ENCODE measurements at regions not wholly inside any gene's neighbourhood (a gene's known extent, or its start where the extent isn't known, plus 50 kb on each side); places are given as distances from the start of the nearest gene placed in this dataset.
"Not testable (repeated sequence)": the region's sequence is repeated elsewhere in the genome, so short reads cannot be mapped to it uniquely, and the experiment has no call there.

GRCh38 chr13:76285463-76285862 lies 600.7 kb downstream of the KCTD12 start:
- intact Hi-C loops (cut with micrococcal nuclease) (no loop called here), dilution Hi-C loops (cut with MboI; ENCODE audit: extremely low pct_ligation_motif_present, low sequenced_read_pairs) (no loop called here)
- CTCF ChIA-PET = no interaction called here
- H4K20me1 ChIP-seq (replicated peaks; ENCODE audit: control insufficient read depth, extremely low read depth, insufficient read depth, low read length) = no peaks in the 10 kb centered on the region
- H3K27ac ChIP-seq (ENCODE audit: insufficient read depth, low read depth, low read length) = no peak overlapping the region
- H2AFZ ChIP-seq (ENCODE audit: low read depth, low read length) = no peak overlapping the region
- no TSS peak for BruUV-seq (replicated peaks)
- H3K4me1 ChIP-seq (ENCODE audit: control insufficient read depth, extremely low read depth, insufficient read depth, low read length) = no peaks in the 10 kb centered on the region
- TF ChIP-seq FOS (IDR thresholded peaks at IDR 0.05; ENCODE audit: borderline replicate concordance, insufficient read depth, low read length) (no peak), POLR2AphosphoS5 (IDR thresholded peaks at IDR 0.05; ENCODE audit: insufficient read depth, low read depth, low read length) (no peak), POLR2A (IDR thresholded peaks at IDR 0.05; ENCODE audit: low read depth, low read length) (no peak), GATA2 (IDR thresholded peaks at IDR 0.05; ENCODE audit: insufficient read depth, insufficient read length, low read depth, low read length) (no peak), MYC (IDR thresholded peaks at IDR 0.05; ENCODE audit: low read depth, low read length) (no peak), EZH2 (IDR thresholded peaks at IDR 0.05; ENCODE audit: borderline replicate concordance, low read depth, low read length, severe bottlenecking) (no peak)
- TF ChIP-seq, protein P1, sequence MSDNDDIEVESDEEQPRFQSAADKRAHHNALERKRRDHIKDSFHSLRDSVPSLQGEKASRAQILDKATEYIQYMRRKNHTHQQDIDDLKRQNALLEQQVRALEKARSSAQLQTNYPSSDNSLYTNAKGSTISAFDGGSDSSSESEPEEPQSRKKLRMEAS (IDR thresholded peaks at IDR 0.05; ENCODE audit: insufficient read depth, insufficient read length) = no peak
- TF ChIP-seq, protein P2, sequence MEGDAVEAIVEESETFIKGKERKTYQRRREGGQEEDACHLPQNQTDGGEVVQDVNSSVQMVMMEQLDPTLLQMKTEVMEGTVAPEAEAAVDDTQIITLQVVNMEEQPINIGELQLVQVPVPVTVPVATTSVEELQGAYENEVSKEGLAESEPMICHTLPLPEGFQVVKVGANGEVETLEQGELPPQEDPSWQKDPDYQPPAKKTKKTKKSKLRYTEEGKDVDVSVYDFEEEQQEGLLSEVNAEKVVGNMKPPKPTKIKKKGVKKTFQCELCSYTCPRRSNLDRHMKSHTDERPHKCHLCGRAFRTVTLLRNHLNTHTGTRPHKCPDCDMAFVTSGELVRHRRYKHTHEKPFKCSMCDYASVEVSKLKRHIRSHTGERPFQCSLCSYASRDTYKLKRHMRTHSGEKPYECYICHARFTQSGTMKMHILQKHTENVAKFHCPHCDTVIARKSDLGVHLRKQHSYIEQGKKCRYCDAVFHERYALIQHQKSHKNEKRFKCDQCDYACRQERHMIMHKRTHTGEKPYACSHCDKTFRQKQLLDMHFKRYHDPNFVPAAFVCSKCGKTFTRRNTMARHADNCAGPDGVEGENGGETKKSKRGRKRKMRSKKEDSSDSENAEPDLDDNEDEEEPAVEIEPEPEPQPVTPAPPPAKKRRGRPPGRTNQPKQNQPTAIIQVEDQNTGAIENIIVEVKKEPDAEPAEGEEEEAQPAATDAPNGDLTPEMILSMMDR (IDR thresholded peaks at IDR 0.05; ENCODE audit: extremely low read depth in 1 of 2, insufficient read depth in 1 of 2, low read depth in 1 of 2, low read length in 2 of 2) = no peak
- no peak overlapping the region for H3K9ac ChIP-seq (replicated peaks; ENCODE audit: extremely low read depth, insufficient read depth, low read length)
- no peaks in the 10 kb centered on the region for H3K36me3 ChIP-seq (ENCODE audit: control insufficient read depth in 2 of 2, extremely low read depth in 1 of 2, insufficient read depth in 2 of 2, low read length in 2 of 2)
- H3K4me3 ChIP-seq (replicated peaks in 1 of 3; ENCODE audit: insufficient read depth in 1 of 3, low read depth in 1 of 3, low read length in 3 of 3) = no peak overlapping the region
- no peak for DNase-seq (ENCODE audit: low read depth, low spot score)
- no peaks in the 10 kb centered on the region for H3K27me3 ChIP-seq (ENCODE audit: control insufficient read depth in 2 of 2, insufficient read depth in 2 of 2, low read length in 2 of 2)
- no peaks in the 10 kb centered on the region for H3K9me1 ChIP-seq (replicated peaks; ENCODE audit: control insufficient read depth, extremely low read depth, insufficient read depth, low read length)
- POLR2A ChIA-PET = no interaction called here
- H3K4me2 ChIP-seq (ENCODE audit: insufficient read depth, low read length) = no peak overlapping the region
- no peak for FAIRE-seq
- no peaks in the 10 kb centered on the region for H3K9me3 ChIP-seq (replicated peaks; ENCODE audit: control insufficient read depth, insufficient read depth, low read length)
- H3K79me2 ChIP-seq (ENCODE audit: control insufficient read depth, insufficient read depth, low read length) = no peaks in the 10 kb centered on the region

GRCh38 chr13:76279766-76280165 lies 606.4 kb downstream of the KCTD12 start:
- intact Hi-C loops (cut with micrococcal nuclease); H3K4me1 ChIP-seq (ENCODE audit: control insufficient read depth, extremely low read depth, insufficient read depth, low read length); DNase-seq (ENCODE audit: low read depth, low spot score); H3K4me3 ChIP-seq (replicated peaks in 1 of 3; ENCODE audit: insufficient read depth in 1 of 3, low read depth in 1 of 3, low read length in 3 of 3); H3K27ac ChIP-seq (ENCODE audit: insufficient read depth, low read depth, low read length); H3K9ac ChIP-seq (replicated peaks; ENCODE audit: extremely low read depth, insufficient read depth, low read length); BruUV-seq (replicated peaks); CTCF ChIA-PET; H3K9me3 ChIP-seq (replicated peaks; ENCODE audit: control insufficient read depth, insufficient read depth, low read length); H3K27me3 ChIP-seq (ENCODE audit: control insufficient read depth in 2 of 2, insufficient read depth in 2 of 2, low read length in 2 of 2); H3K4me2 ChIP-seq (ENCODE audit: insufficient read depth, low read length); H2AFZ ChIP-seq (ENCODE audit: low read depth, low read length); POLR2A ChIA-PET; H3K79me2 ChIP-seq (ENCODE audit: control insufficient read depth, insufficient read depth, low read length); H3K36me3 ChIP-seq (ENCODE audit: control insufficient read depth in 2 of 2, extremely low read depth in 1 of 2, insufficient read depth in 2 of 2, low read length in 2 of 2); H4K20me1 ChIP-seq (replicated peaks; ENCODE audit: control insufficient read depth, extremely low read depth, insufficient read depth, low read length); FAIRE-seq; dilution Hi-C loops (cut with MboI; ENCODE audit: extremely low pct_ligation_motif_present, low sequenced_read_pairs); H3K9me1 ChIP-seq (replicated peaks; ENCODE audit: control insufficient read depth, extremely low read depth, insufficient read depth, low read length): not testable (repeated sequence)

All from endothelial cell of umbilical vein (primary cell).